ENCODE measurements at regions not wholly inside any gene's neighbourhood (a gene's known extent, or its start where the extent isn't known, plus 50 kb on each side); places are given as distances from the start of the nearest gene placed in this dataset.

DNA sequence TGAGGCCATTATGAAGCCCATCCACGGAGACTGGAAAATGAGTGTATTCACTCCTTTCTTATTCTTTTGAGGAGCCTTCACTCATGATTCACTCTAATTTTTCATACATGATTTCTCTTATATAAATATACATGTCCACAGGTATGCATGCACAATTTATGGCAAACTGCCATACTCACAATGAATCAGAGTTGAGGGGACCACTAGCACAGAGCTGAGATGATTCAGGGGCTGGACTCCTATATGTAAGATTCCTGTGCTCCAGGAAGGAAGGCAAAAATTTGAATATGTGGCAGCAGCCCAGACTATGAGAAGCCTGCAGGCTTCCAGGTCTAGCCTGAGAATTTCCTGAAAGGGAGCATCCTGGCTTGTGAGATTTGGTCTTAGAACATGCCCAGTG, 484.6 kb downstream of the PRELID2 start:
- WGBS (ENCODE audit: insufficient coverage, low lambda C conversion rate) = no CpG with 5 or more reads among the region's 1 CpG
- Histone ChIP-seq H3K27me3 (ENCODE audit: control insufficient read depth, insufficient read depth, low read length) (no peaks in the 10 kb centered on the region), H3K27ac (ENCODE audit: low read length) (no peak overlapping the region), H3K4me1 (ENCODE audit: control insufficient read depth, insufficient read depth, low read length) (no peaks in the 10 kb centered on the region), H3K9me3 (ENCODE audit: control insufficient read depth, low read depth, low read length) (no peaks in the 10 kb centered on the region), H3K36me3 (ENCODE audit: control insufficient read depth, insufficient read depth, low read length) (no peaks in the 10 kb centered on the region), H3K4me3 (ENCODE audit: low read length) (no peak overlapping the region)
- no peak for DNase-seq

DNA sequence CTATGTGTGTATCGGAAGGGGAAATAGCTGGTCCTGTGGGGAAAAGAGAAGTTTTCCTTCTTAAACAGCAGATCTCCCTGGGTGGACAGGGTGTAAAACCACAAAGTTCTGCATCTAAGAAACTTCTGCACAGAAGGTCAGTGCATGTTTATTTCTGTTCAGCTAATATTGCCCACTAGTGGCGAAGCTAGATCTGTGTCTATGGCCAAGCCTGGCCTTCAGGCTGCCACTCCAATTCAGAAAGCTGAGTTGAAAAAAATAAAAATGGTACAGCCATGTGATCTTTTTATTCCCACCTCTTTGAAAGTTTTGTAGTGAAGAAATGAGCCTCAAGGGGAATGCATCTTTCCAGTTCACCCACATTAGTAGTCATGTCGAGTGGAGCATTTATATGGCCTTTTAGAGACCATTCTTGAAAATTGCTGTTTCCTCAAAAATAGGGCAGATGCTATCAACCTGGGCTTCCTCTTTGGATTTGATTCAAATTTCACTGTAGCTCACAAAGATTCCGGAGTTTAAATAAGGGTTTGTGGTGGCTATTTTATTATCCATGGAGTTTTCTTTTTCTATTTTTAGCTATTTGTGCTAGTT, 488.0 kb downstream of the PRELID2 start:
- no peaks in the 10 kb centered on the region for H3K9me3 ChIP-seq (ENCODE audit: control insufficient read depth, low read depth, low read length)
- H3K4me1 ChIP-seq (ENCODE audit: control insufficient read depth, insufficient read depth, low read length) = no peaks in the 10 kb centered on the region
- H3K36me3 ChIP-seq (ENCODE audit: control insufficient read depth, insufficient read depth, low read length) = no peaks in the 10 kb centered on the region
- WGBS (ENCODE audit: insufficient coverage, low lambda C conversion rate) = 60% methylated on average over 1 of the region's 4 CpGs
- peak; percentile 24 to 28 for DNase-seq
- no peaks in the 10 kb centered on the region for H3K27me3 ChIP-seq (ENCODE audit: control insufficient read depth, insufficient read depth, low read length)
- no peak overlapping the region for H3K4me3 ChIP-seq (ENCODE audit: low read length)
- no peak overlapping the region for H3K27ac ChIP-seq (ENCODE audit: low read length)

GRCh38 chr5:145345511-145346287, 489.4 kb downstream of the PRELID2 start:
- no peaks in the 10 kb centered on the region for H3K27me3 ChIP-seq (ENCODE audit: control insufficient read depth, insufficient read depth, low read length)
- no peak for DNase-seq
- no peak overlapping the region for H3K4me3 ChIP-seq (ENCODE audit: low read length)
- H3K36me3 ChIP-seq (ENCODE audit: control insufficient read depth, insufficient read depth, low read length) = no peaks in the 10 kb centered on the region
- H3K9me3 ChIP-seq (ENCODE audit: control insufficient read depth, low read depth, low read length) = no peaks in the 10 kb centered on the region
- H3K27ac ChIP-seq (ENCODE audit: low read length) = no peak overlapping the region
- no CpG with 5 or more reads among the region's 3 CpGs for WGBS (ENCODE audit: insufficient coverage, low lambda C conversion rate)
- no peaks in the 10 kb centered on the region for H3K4me1 ChIP-seq (ENCODE audit: control insufficient read depth, insufficient read depth, low read length)

- Histone ChIP-seq H3K27ac (ENCODE audit: low read length) (no peak overlapping the region), H3K27me3 (ENCODE audit: control insufficient read depth, insufficient read depth, low read length) (no peaks in the 10 kb centered on the region), H3K9me3 (ENCODE audit: control insufficient read depth, low read depth, low read length) (peaks cover 3% of the 10 kb centered on the region), H3K4me1 (ENCODE audit: control insufficient read depth, insufficient read depth, low read length) (no peaks in the 10 kb centered on the region), H3K4me3 (ENCODE audit: low read length) (no peak overlapping the region), H3K36me3 (ENCODE audit: control insufficient read depth, insufficient read depth, low read length) (no peaks in the 10 kb centered on the region)
- 100% methylated on average over 1 of the region's 1 CpG for WGBS (ENCODE audit: insufficient coverage, low lambda C conversion rate)
- no peak for DNase-seq
Measured at GRCh38 chr5:145341842-145342241, 493.3 kb downstream of the PRELID2 start.

DNA sequence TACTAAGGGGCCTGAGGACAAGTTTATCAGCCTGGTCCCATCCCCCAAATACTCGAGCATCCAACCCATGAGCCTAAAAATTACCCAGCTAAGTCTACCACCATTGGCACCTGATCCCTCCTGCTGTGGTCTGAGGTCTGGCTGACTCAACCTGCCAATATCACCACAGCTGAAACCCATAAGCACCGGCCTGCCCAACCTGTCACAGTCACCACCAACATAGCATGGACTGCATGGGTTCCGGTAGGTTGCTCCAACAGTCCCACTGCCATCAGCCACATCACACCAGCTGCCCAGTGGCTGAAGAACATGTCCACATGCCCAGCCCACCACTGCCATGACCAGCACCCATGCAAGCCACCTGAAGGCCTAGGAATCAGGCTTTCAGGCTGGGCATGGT, 495.0 kb downstream of the PRELID2 start:
- Histone ChIP-seq H3K36me3 (ENCODE audit: control insufficient read depth, insufficient read depth, low read length) (no peaks in the 10 kb centered on the region), H3K27me3 (ENCODE audit: control insufficient read depth, insufficient read depth, low read length) (no peaks in the 10 kb centered on the region), H3K4me1 (ENCODE audit: control insufficient read depth, insufficient read depth, low read length) (no peaks in the 10 kb centered on the region), H3K27ac (ENCODE audit: low read length) (no peak overlapping the region), H3K4me3 (ENCODE audit: low read length) (no peak overlapping the region), H3K9me3 (ENCODE audit: control insufficient read depth, low read depth, low read length) (peaks cover 3% of the 10 kb centered on the region)
- DNase-seq = no peak
- no CpG with 5 or more reads among the region's 3 CpGs for WGBS (ENCODE audit: insufficient coverage, low lambda C conversion rate)

DNA sequence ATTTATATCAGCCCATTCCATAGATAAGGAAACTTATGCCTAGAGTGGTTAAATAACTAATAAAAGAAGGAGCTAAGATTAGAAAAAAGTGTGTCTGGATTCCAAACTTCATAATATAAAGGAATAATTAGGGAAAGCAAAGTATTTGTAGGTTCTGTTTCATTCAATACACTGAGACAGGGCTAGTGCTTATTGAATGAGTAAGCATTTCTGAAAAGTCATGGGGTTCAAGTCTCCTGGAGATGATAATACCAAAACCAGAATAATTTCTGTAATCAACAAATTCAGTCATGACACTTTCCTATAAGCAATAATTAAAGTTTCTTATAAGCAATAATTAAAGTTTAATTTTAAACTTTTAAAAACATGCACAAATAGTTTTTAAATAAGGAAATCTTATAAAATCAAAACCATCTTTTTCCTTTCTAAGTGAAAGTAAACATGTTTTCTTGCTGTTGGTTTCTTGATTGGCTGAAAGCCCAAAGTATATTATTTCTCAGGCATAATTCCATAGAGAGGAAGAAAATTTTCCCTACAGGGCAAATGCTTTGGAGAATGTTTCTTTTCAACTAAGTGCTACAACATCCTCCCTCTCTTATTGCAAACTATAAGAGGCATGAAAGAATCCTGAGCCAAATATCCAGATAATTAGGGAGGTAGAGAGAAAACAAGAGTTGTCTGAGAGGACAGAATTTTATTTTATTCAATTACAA, 510.2 kb downstream of the PRELID2 start:
- Histone ChIP-seq H3K36me3 (ENCODE audit: control insufficient read depth, insufficient read depth, low read length) (no peaks in the 10 kb centered on the region), H3K4me3 (ENCODE audit: low read length) (no peak overlapping the region), H3K27me3 (ENCODE audit: control insufficient read depth, insufficient read depth, low read length) (no peaks in the 10 kb centered on the region), H3K9me3 (ENCODE audit: control insufficient read depth, low read depth, low read length) (no peaks in the 10 kb centered on the region), H3K4me1 (ENCODE audit: control insufficient read depth, insufficient read depth, low read length) (no peaks in the 10 kb centered on the region), H3K27ac (ENCODE audit: low read length) (no peak overlapping the region)
- no peak for DNase-seq

- no peaks in the 10 kb centered on the region for H3K27me3 ChIP-seq (ENCODE audit: control insufficient read depth, insufficient read depth, low read length)
- WGBS (ENCODE audit: insufficient coverage, low lambda C conversion rate) = 100% methylated on average over 1 of the region's 1 CpG
Measured at GRCh38 chr5:145324101-145324500, 511.0 kb downstream of the PRELID2 start.

DNA sequence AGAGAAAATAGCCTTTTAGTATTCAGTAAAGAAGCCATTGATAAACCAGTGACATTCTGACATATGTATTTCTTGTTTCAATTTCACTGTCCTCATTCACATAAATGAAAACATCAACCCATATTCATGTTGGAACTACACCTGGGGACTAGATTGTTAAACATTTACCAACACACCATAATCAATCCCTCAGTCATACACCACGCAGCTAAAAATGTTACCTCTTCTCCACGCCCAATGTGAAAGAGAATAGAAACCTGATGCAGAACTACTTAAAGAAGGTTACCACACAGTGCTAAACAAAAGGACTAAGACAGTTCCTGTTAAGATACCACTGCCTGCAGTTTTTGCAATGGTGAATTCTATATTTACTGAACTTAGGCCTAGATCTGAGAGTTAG, 518.9 kb downstream of the PRELID2 start:
- no peaks in the 10 kb centered on the region for H3K27me3 ChIP-seq (ENCODE audit: control insufficient read depth, insufficient read depth, low read length)
- H3K4me3 ChIP-seq (ENCODE audit: low read length) = no peak overlapping the region
- no peaks in the 10 kb centered on the region for H3K4me1 ChIP-seq (ENCODE audit: control insufficient read depth, insufficient read depth, low read length)
- no CpG with 5 or more reads among the region's 2 CpGs for WGBS (ENCODE audit: insufficient coverage, low lambda C conversion rate)
- DNase-seq = no peak
- H3K36me3 ChIP-seq (ENCODE audit: control insufficient read depth, insufficient read depth, low read length) = no peaks in the 10 kb centered on the region
- H3K9me3 ChIP-seq (ENCODE audit: control insufficient read depth, low read depth, low read length) = no peaks in the 10 kb centered on the region
- H3K27ac ChIP-seq (ENCODE audit: low read length) = no peak overlapping the region

More at GRCh38 chr5:145324101-145324500, 511.0 kb downstream of the PRELID2 start:
- Histone ChIP-seq H3K4me3 (ENCODE audit: low read length) (no peak overlapping the region), H3K36me3 (ENCODE audit: control insufficient read depth, insufficient read depth, low read length) (no peaks in the 10 kb centered on the region), H3K4me1 (ENCODE audit: control insufficient read depth, insufficient read depth, low read length) (no peaks in the 10 kb centered on the region), H3K9me3 (ENCODE audit: control insufficient read depth, low read depth, low read length) (no peaks in the 10 kb centered on the region), H3K27ac (ENCODE audit: low read length) (no peak overlapping the region)
- no peak for DNase-seq

DNA sequence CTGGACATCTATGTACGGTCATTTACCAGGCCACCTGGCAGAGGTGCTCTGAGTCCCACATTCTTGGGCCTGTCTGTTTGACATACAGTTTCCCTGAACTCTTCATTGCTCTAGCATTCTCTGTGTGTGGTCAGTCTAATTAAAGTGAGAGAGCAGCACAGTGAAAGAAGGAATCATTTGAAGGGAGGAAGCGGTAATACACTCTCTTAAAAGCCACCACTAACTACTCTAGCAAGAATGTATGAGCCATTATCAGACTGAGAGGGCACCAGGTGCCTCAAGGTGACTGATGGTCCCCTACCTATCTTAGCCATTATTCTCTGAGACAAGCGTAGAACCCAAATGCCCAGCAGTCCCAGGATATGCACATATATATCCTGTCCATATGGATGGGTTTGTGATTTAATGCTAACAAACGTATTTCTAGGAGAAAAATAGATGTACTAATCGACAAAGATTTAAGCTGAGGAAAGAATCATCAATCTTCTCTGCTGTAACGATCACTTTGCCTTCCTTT, 527.2 kb downstream of the PRELID2 start:
- H3K27ac ChIP-seq (ENCODE audit: low read length) = no peak overlapping the region
- H3K9me3 ChIP-seq (ENCODE audit: control insufficient read depth, low read depth, low read length) = no peaks in the 10 kb centered on the region
- DNase-seq = no peak
- H3K27me3 ChIP-seq (ENCODE audit: control insufficient read depth, insufficient read depth, low read length) = no peaks in the 10 kb centered on the region
- H3K36me3 ChIP-seq (ENCODE audit: control insufficient read depth, insufficient read depth, low read length) = no peaks in the 10 kb centered on the region
- WGBS (ENCODE audit: insufficient coverage, low lambda C conversion rate) = 88% methylated on average over 1 of the region's 6 CpGs
- no peak overlapping the region for H3K4me3 ChIP-seq (ENCODE audit: low read length)
- H3K4me1 ChIP-seq (ENCODE audit: control insufficient read depth, insufficient read depth, low read length) = no peaks in the 10 kb centered on the region

DNA sequence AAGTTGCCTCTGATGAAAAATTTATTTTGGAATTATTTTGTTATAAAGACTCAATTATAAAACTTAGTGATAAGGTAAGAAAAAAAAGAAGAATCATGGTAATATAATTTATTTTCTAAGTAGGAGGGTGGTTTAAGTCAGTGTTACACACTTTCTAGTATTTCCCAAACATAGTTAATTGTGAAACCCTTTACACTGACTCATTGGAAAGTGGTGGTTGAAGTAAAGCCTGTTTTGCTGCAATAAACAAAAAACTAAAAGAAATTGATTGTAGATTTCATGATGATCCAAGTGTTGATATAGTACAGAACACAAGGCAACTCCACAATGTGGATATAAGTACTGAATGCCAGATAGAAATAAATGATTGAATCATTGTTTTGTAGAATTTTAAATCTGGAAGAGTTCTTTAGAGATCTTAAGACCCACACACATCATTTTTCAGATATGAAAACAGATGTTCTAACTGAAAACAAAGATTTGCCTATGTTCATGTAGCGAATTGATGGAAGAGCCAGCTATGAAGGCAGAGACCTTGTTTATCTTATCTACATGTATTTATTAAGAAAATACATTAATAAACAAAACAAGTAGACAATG, 539.8 kb downstream of the PRELID2 start:
- 100% methylated on average over 1 of the region's 1 CpG for WGBS (ENCODE audit: insufficient coverage, low lambda C conversion rate)
- H3K9me3 ChIP-seq (ENCODE audit: control insufficient read depth, low read depth, low read length) = no peaks in the 10 kb centered on the region
- H3K4me1 ChIP-seq (ENCODE audit: control insufficient read depth, insufficient read depth, low read length) = no peaks in the 10 kb centered on the region
- H3K36me3 ChIP-seq (ENCODE audit: control insufficient read depth, insufficient read depth, low read length) = no peaks in the 10 kb centered on the region
- H3K27ac ChIP-seq (ENCODE audit: low read length) = no peak overlapping the region
- no peaks in the 10 kb centered on the region for H3K27me3 ChIP-seq (ENCODE audit: control insufficient read depth, insufficient read depth, low read length)
- H3K4me3 ChIP-seq (ENCODE audit: low read length) = no peak overlapping the region
- DNase-seq = no peak
